Activated CD4-positive, alpha-beta T cell treated with anti-CD3 and anti-CD28 coated beads, Interleukin-2, amount 50 U/mL, for 4 hours (primary cell): ENCODE measurements at regions not wholly inside any gene's neighbourhood (a gene's known extent, or its start where the extent isn't known, plus 50 kb on each side); places are given as distances from the start of the nearest gene placed in this dataset.

Experiments used
- DNase-seq, 2 experiments: peaks; one replicate each; pipeline ENCODE4 v3.0.0-alpha.2; 2020

DNA sequence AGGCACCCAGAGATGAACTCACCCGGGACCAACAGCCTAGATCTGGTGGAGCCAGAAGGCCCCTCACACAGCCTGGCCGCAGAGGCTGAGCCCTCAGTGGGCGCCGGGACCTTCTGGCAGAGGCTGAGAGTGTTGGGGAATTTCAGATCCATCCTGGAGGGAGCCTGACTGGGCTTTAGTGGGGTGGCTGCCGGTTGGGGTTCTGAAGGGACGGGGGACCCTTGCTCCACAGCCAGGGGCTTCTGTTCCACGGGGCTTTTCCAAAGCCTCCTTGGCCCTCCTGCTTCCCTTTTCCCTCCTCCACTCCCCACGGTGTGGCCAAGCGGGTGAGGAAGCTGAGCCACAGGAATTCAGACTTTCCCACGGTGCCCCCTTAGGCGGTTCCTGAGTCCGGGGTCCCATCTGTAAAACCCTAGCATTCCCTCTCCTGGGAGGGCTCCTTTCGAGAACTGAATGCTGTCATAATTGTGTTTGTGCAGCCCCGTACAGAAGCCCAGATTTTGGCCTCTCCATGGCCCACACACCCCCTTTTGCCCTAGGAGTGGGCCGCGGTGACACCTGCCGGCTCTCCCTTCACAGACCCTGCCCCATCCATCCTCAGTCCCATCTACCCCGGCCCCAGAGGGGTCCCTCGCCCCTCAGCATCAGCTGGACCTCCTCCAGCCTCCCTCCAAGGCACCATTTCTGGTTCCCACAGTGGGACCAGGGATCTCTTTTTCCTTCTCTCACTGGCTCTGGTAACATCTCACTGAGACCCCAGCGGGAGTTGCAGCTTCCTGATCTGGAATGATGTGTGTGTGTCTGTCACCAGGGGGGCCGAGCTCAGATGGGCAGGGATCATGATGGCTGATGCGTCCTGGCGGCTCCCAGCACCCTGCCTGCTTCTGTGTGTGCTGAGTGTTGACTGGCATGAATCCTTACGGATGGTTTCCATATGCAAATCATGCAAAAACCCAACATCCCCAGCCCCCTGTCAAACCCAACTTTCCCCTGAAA is 1048.4 kb downstream of the TBC1D22A start:
- DNase-seq: no peak

DNA sequence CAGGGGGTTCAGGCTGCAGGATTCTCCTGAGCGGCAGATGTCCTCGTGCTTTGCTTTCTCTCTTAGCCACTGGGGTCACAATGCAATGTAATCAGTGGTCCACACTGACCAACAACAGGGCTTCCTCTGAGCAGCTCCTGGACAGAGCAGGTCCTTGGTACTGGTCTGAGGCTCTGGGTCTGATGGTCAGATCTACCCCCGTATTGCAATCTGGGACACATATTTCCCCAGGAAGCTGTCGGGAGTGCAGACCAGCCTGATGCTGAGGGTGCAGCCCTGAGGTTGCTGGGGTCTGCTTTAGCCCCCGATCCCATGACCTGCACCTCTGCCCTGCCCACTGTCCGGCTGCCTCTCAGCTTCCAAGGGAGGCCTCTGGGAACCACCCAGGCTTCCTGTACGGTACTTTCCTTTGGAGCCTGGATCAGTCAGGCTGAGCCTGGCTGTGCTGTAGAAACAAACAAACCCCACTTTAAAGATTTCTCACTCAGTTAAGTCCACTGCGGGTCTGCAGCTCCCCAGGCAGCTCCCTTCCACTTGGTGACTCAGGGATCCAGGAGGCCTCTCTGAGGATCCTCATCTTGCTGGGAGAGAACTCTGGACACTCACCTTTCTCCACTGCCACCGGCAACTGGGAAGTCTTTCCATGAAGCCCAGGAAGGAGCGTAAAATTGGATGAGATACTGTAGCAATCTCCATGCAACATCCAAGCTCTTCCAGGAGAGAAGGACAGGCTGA is 1046.6 kb downstream of the TBC1D22A start:
- no peak for DNase-seq

DNA sequence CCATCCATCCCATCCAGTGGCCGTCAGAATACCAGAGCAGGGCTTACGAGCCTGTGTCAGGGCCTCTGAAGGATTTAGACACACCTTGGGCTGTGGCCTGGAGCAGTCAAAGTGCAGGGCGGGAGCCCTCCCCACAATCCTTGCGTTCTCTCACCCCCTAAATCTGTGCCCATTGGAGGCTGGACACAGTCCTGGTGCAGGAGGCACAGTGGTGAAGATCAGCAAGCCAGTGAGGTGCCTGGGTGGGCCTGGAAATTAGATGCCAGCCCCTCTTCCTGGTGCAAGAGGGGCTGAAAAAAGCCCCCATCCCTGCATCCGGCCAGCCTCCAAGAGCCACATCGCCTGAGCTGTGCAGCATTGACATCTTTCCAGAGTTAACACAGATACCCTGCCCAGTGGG is 1045.8 kb downstream of the TBC1D22A start:
- DNase-seq: no peak

DNA sequence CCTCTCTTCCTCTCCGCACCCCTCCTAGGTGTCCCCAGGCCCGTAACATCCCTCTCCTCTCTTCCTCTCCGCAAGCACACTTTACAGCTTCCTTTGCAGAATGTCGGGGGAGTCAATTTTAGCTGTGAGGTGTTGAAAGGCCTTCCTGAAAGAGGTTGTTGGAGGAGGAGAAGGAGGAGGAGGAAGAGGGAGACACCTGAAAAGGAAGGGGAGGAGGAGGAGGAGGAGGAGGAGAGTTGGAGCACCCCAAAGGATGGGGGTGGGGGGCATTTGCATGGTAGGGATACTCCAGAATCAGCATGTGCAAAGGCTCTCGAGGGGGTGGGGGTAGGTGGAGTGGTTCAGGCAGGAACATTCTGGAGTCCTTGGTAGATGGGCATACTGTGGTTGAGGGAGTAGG is 1045.1 kb downstream of the TBC1D22A start:
- DNase-seq: no peak

DNA sequence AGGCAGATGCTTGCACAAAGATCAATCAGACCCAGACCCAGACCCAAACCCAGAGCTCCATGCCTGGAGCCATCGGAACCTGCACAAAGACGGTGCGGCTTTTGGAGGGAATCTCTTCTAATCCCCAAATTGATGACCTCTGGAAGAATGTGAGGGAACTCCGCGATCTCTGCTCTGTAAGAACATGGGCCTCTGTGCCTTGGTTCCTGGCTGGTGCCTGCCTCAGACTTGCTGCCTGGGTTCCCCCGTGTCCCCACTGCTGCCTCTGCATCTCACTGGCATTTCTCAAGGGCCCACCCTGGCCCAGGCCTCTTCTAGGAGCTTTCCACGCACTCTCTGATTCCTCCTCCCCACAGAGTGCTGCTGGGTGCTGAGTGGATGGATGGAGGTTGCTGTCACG is 1044.4 kb downstream of the TBC1D22A start:
- DNase-seq: no peak

DNA sequence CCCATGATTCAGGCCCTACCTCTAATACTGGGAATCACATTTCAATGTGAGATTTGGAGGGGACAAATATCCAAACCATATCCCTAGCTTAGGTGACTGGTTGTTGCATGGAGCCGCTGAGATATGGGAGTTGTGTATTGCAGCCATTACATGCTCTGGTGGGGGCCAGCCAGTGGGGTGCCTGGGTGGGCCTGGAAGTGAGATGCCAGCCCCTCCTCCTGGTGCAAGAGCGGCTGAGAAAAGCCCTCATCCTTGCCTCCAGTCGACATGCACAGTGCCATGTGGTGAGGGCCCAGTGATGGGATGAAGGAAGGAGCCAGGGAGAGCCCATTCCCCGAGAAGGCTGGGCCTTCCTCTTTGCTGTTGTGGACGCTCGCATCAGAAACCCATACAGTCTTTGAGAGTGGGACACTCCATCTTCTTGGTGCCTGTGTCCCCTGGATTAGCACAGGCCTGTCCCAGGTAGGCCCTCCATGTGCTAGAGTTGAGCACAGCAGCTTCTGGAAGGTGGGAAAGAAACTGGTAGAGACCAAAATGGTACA is 1043.0 kb downstream of the TBC1D22A start:
- DNase-seq: no peak

DNA sequence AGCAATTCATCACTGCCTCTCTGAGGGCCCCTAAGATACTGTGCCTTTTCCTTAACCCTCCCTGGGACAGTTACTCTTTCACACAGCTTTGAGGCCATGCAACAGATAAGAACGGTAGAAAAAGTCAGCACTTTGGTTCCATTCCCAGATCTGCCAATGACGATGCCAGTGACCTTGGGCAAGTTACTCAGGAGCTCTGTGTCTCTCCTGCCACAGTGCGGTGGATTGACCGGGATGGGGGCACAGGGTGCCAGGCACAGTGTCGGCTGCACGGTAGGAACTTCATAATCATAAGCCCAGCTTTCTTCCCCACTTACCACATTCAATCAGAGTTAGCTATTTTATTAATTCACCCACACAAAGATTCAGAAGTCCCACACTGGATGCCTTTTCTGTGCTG is 1041.8 kb downstream of the TBC1D22A start:
- no peak for DNase-seq

DNA sequence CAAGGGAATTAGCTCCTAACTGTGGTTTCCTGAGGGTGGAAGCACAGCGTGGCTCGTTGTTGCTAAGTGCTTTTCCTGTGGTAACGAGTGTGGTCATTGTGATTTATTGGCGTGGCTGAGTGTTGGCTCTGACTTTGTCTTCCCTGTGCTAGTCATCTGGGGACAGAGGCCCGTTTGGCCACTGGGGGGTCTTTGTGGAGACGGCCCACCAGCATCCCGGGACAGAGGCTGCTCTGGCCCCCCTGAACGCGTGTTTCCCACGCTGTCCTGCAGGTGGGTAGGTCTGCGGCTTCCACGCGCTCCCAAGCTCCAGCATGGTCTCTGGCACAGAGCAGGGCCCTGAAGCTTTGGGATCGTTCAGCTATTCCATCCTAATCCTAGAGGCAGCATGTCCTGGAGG is 1040.0 kb downstream of the TBC1D22A start:
- DNase-seq: no peak

DNA sequence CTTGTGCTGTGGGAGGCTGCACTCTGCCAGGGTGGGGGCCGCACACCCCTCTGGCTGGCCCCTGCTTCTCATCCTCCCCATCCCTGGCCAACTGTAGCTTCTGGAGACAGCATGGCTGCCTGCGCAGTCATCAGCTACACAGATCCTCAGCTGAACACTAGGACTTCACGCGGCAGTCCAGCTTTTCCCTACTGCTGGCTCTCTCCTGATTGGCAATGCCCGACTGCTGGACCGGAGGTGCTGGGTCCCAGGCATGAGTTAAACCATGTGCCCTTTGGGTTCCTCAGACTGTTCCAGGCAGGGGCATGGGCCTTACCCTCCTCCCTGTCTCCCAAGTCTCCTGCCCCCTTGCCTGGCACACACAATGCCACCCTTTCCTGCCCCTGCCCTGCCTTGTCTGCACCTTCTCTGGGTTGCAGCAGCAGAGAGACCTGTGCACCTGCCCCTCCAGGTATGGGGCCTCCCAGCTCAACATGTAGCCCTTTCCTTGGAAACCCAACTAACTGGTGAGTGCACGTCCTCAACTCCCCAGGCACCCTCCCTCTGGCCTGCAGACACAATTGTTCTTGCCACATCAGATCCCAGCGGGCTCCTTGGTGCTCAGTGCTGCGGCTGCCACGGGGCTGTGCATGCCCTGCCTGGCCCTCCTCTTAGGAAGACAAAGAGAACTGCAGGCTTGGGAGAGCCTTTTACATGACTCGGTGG is 1039.2 kb downstream of the TBC1D22A start:
- no peak for DNase-seq

DNA sequence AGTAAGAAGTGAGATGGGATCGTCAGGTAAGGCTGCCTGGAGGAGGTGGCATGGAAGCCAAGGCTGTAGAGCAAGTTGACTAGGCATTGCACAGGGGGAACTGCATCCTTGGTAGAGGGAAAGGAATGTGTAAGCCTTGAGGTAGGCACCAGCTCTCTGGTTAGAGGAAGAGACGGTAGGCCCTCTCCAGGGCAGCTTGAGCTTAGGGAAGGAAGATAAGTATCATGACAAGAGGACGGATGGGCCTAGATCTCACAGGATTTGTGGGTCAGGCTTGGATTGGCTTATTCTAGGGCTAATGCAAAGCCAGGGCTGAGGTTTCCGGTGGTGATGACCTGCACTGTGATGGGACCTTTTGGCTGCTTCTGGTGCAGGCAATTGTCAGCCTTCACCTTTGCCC is 1035.8 kb downstream of the TBC1D22A start:
- no peak for DNase-seq

DNA sequence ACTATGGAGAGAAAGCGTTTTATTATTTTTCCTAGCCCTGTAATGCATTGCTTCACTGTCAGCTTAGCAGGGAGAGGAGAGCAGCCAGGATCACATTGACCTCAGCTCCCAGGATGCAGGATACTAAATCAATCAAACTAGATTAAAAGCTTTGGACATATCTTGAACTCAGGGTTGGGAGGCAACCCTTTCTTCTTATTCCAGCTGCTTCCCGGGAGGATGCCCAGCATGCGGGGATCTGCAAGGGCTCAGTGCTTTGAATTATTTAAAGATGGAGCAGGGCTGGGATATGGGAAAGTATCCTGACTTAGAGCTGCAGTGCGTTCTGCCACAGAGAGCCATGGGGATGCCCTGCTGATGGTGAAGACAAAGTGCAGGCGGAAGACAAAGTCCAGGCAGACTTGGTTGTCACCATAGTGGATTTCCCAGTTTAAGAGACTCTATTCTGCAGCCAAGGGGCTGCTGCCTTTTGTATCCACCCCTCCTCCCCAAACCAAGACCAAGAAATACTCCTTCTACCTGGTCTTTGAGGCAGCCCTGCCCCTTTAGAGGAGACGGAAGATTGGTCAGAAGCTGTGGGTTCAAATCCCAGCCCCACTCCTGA is 1035.0 kb downstream of the TBC1D22A start:
- DNase-seq: no peak

DNA sequence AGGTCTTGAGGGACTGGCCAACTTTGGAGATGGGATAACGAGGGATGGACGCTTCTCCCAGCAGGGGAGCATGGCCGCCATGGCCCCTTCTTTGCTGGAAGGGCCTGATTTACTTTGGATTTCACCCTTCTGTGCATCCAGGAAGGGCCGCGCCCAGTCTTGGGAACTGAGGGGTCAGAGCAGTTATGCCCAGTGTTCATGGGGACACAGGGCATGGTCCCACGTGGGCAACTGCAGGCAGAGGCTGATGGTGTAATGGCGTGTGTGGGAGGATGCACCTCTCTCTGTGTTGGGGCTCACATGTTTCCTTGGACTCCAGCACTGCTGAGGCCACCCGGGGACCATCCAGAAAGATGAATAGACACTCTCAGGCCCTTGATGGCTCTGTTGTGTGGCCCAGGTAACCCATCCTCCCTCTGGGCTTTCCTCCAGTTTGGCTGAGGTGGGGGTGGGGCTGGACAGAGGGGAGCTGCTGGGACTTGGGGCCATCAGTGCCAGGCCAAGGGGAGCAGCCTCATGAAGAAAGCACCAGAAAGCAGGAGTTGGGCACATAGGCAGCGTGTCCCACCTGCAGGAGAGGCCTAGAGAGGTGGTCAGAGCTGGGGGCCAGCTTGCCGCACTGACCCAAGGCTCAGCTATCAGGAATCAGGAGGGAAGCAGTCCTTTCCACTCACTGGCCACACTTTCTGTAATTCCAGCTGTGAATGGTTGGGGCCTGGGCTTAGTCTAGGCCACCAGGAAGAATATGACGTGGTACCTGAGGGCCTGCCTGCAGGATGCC is 1033.9 kb downstream of the TBC1D22A start:
- no peak for DNase-seq

DNA sequence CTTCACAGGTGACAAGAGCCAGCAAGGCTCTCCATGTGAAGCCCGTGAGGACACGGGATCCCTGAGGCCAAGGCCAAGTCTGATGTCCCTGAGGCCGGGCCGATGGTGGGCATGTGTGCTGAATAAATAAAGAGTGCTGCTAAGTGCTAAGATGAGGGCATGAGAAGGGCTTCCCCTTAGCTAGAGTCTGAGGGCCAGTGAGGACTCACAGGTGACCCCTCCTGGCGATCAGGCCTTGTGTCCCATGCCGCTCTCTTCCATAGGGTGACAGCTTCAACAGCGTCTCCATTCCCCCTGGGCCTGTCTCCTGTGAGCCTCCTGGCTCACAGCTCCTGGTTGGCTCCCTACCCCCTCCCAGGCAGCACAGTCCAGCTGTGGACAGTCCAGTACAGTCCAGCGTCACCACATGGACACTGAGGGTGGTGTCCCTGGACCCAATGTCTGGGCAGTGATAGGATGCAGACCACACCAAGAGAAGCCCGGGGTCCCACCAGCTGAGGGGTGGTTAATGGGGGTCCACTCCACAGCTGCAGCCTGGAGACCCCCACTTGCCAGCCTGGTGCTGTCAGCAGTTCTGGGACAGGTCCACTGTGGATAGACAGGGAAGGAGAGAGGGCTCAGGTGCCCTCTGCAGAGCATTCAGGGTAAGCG is 1033.2 kb downstream of the TBC1D22A start:
- DNase-seq: no peak

DNA sequence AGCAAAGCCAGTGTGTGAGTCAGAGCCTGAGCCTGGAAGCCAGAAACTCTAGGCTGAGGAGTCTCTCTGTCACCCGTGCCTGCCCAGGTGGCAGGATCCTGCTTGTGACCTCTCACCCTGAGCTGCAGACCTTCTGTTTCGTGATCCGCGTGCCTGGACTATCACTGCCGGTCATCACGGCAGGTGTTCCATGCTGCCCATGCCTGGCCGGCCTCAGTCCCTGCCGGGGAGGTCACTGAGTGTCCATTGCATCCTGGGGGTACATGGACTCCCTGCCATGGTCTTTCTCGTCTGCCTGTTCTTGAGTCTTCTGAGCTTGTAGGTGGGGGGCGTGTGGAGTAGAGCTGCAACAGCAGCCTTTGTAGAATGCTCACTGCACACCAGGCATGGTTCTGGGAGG is 1032.4 kb downstream of the TBC1D22A start:
- no peak for DNase-seq

DNA sequence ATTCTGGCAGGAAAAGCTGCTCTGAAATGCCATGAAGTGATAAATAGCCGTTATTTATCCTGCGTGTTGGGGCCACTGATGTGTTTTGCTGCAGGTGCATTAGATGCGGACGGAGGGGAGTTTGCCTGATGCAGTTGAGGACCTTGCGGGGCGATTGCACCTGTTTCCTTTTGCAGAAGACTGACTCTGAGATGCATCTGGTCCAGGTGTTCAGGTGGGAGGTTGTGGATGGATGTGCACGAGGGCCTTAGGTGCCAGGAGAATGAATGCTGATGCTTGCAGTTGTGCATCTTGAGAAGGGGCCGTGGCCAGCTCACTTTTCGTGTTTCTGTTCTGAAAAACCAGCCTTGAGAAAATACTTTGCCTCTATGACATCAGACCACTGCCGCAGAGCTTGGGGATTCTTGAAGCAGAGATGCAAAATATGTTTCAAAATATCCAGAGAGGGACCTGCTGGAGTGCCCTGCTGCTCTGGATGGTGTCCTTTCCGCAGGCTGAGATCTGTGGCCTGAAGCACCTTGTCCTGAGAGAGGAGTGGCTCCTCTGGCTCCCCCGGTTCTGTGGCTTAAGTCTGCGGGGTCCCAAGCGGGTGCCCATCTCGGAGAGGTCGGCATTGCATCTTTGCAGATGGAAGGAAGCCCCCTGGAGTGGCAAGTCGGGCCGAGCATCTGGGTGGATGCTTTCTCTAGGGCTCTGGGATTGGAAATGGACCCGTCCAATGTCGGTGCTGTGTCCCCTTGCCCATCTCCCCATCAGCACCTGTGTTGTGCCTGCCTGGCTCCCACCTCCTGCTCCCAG is 1031.1 kb downstream of the TBC1D22A start:
- no peak for DNase-seq

DNA sequence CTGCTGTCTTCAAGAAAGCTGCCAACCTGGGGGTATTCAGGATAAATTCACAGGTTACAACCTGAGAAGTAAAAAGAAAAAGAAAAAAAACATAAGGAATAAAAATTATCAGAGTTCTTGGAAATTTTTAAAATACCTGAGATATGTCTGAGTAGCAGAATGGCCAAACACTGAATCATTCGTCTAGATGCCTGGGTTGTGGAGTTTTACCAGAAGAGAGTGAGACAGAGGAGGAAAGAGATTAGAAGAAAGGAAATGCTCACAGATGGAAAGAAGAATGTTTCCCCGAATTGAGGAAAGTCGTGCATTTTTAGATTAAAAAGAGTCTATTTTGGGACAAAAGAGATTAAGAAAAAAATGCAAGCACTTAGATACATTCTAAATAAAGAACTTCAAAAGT is 1026.7 kb downstream of the TBC1D22A start:
- no peak for DNase-seq

DNA sequence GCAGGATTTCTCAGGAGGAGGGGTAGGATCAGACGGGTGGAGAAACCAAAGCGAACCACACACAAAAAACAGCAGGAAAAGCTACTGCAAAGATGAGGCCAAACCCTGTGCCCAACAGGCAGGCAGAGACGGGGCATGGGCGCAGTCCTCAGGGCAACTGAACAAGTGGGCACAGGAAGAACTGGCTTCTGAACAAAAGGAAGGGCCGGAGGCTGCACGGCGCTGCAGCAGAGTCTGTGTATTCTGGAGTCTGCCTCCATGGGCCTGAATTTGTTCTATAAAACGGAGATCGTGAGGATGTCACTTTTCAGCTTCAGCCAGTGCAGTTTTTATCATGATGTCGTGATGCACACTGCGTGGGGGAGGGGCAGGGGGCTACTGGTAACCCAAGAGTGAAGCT is 1026.0 kb downstream of the TBC1D22A start:
- DNase-seq: no peak

DNA sequence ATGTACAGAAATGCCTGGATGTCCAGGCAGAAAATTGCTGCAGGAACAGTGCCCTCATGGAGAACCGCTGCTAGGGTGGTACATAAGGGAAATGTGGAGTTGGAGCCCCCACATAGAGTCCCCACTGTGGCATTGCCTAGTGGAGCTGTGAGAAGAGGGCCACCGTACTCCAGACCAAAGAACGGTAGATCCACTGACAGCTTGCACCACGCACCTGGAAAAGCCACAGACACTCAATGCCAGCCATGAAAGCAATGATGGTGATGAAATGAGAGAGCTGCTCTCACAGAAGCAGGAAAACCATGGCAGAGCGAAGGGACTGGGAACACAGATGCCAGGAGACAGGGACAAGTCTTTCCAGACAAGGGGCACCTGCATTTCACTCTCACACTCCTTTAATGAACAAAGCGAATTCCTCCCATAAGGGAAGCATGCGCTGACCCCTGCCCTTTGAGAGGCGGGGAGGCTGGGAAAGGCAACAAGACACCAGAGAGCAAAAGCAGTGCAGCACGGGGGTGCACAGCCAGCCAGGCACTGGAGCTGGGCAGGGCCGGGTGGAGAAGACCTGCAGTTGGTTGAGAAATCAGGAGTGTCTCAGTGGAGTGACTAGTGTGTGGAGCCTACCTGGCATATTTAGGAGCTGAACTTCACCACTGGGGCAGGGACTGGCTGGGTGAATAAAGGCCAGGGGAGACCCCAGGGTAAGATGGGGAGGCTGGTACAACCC is 1025.2 kb downstream of the TBC1D22A start:
- no peak for DNase-seq

DNA sequence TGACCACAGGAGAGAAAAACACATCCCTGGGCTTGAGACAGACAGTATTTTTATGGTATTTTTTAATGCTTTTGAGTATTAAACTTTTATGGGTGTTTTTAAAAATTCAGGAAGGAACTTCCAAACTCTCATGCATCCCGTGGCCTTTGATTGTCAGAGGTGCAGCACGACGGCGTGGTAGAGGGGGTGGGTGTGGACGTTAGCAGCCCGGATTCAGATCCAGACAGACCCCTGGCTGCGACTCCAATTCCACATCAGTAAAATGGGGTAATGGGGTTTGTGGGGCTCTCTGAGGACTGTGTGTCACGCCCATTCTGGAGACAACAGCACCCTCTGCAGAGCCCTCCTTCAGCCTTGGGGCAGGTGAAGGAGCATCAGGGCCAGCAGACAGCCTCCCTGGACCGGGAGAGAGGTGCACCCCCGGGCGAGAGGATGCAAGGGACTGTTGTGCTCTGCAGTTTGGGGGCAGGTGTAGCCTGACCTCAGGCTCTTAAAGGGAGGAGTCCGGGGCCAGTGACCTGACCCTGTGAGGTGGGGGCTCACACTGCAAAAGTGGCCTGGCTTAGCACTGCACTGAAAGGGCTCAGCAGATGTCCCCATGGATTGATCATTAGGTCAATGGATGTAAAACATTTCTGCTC is 1024.3 kb downstream of the TBC1D22A start:
- DNase-seq: no peak
